KMS-11 (cell line): ENCODE measurements at regions not wholly inside any gene's neighbourhood (a gene's known extent, or its start where the extent isn't known, plus 50 kb on each side); places are given as distances from the start of the nearest gene placed in this dataset.
A peak's percentile ranks its signal among the peaks of the same experiment; 100 is the strongest.

ENCODE experiments used
- H2AFZ ChIP-seq: fragments of 200-600 bp; sonication (generic); 2 replicates; pipeline ENCODE4 v1.6.1; 2016; ENCODE audit warnings: antibody characterized with exemption, mixed run types, low read depth
- H3K27ac ChIP-seq: fragments of 200-600 bp; sonication (generic); 2 replicates; pipeline ENCODE4 v1.6.1; 2016; ENCODE audit warnings: mild to moderate bottlenecking, mixed run types
- H3K27me3 ChIP-seq: fragments of 200-600 bp; sonication (generic); 2 replicates; pipeline ENCODE4 v1.6.1; 2017; ENCODE audit warnings: mild to moderate bottlenecking, low read depth, mixed run types, moderate library complexity; ENCODE audit not compliant: insufficient read depth
- H3K36me3 ChIP-seq: fragments of 200-600 bp; sonication (generic); 2 replicates; pipeline ENCODE4 v1.6.1; 2017; ENCODE audit warnings: mild to moderate bottlenecking, mixed run types; ENCODE audit not compliant: insufficient read depth
- H3K4me1 ChIP-seq: fragments of 200-600 bp; sonication (generic); 2 replicates; pipeline ENCODE4 v1.6.1; 2016; ENCODE audit warnings: mild to moderate bottlenecking, low read depth, mixed run types; ENCODE audit not compliant: poor library complexity, severe bottlenecking
- H3K4me2 ChIP-seq: fragments of 200-600 bp; sonication (generic); 2 replicates; pipeline ENCODE4 v1.7.0; 2016; ENCODE audit warnings: mild to moderate bottlenecking, mixed run types
- H3K4me3 ChIP-seq: fragments of 200-600 bp; sonication (generic); IDR thresholded peaks from 2 replicates; pipeline ENCODE4 v1.6.1; 2017; ENCODE audit warnings: low read depth, low read length, mixed read lengths; ENCODE audit not compliant: insufficient read depth
- H3K79me2 ChIP-seq: fragments of 200-600 bp; sonication (generic); 2 replicates; pipeline ENCODE4 v1.6.1; 2016; ENCODE audit warnings: low read depth, mixed run types; ENCODE audit not compliant: insufficient read depth
- H3K9ac ChIP-seq: fragments of 200-600 bp; sonication (generic); 2 replicates; pipeline ENCODE4 v1.6.1; 2016; ENCODE audit warnings: mild to moderate bottlenecking, mixed run types
- H4K20me1 ChIP-seq: fragments of 200-600 bp; sonication (generic); 2 replicates; pipeline ENCODE4 v1.6.1; 2016; ENCODE audit warnings: mild to moderate bottlenecking, mixed run types; ENCODE audit not compliant: insufficient read depth
- CTCF ChIP-seq: fragments of 200-600 bp; sonication (generic); conservative IDR thresholded peaks from 2 replicates; pipeline ENCODE4 v1.6.1; 2017; ENCODE audit warnings: low read depth, mild to moderate bottlenecking, antibody characterized with exemption, low read length, moderate library complexity, mixed read lengths

- TF ChIP-seq CTCF: no peak
Observed at GRCh38 chr5:81914696-81915095, 57.1 kb upstream of the ATG10 start.

GRCh38 chr5:81912933-81913332, 58.9 kb upstream of the ATG10 start:
- Histone ChIP-seq H3K4me2 (no peak overlapping the region), H3K27ac (no peak overlapping the region), H3K4me1 (peaks cover 20% of the 10 kb centered on the region), H3K36me3 (no peaks in the 10 kb centered on the region), H3K27me3 (no peaks in the 10 kb centered on the region), H4K20me1 (no peaks in the 10 kb centered on the region), H3K9ac (no peak overlapping the region), H3K79me2 (no peaks in the 10 kb centered on the region), H3K4me3 (no peak overlapping the region), H2AFZ (no peak overlapping the region)
- no peak for TF ChIP-seq CTCF

More at GRCh38 chr5:81914696-81915095, 57.1 kb upstream of the ATG10 start:
- no peaks in the 10 kb centered on the region for H4K20me1 ChIP-seq
- no peaks in the 10 kb centered on the region for H3K27me3 ChIP-seq
- H3K4me2 ChIP-seq: no peak overlapping the region
- no peak overlapping the region for H3K27ac ChIP-seq
- H3K4me1 ChIP-seq: peaks cover 3% of the 10 kb centered on the region
- H3K79me2 ChIP-seq: no peaks in the 10 kb centered on the region
- no peak overlapping the region for H3K4me3 ChIP-seq
- H3K9ac ChIP-seq: no peak overlapping the region
- H2AFZ ChIP-seq: no peak overlapping the region
- H3K36me3 ChIP-seq: no peaks in the 10 kb centered on the region

GRCh38 chr5:81909677-81910076, 62.1 kb upstream of the ATG10 start:
- H3K9ac ChIP-seq: no peak overlapping the region
- no peaks in the 10 kb centered on the region for H4K20me1 ChIP-seq
- no peak overlapping the region for H3K4me2 ChIP-seq
- no peak overlapping the region for H2AFZ ChIP-seq
- H3K36me3 ChIP-seq: no peaks in the 10 kb centered on the region
- no peak for TF ChIP-seq CTCF
- H3K4me1 ChIP-seq: peaks cover 20% of the 10 kb centered on the region
- no peaks in the 10 kb centered on the region for H3K79me2 ChIP-seq
- H3K27ac ChIP-seq: no peak overlapping the region
- H3K4me3 ChIP-seq: no peak overlapping the region
- H3K27me3 ChIP-seq: no peaks in the 10 kb centered on the region

- H2AFZ ChIP-seq: no peak overlapping the region
- no peaks in the 10 kb centered on the region for H4K20me1 ChIP-seq
- H3K27me3 ChIP-seq: no peaks in the 10 kb centered on the region
- H3K27ac ChIP-seq: no peak overlapping the region
- no peaks in the 10 kb centered on the region for H3K36me3 ChIP-seq
- H3K4me3 ChIP-seq: no peak overlapping the region
- H3K79me2 ChIP-seq: no peaks in the 10 kb centered on the region
- no peak overlapping the region for H3K9ac ChIP-seq
- TF ChIP-seq CTCF: no peak
- H3K4me1 ChIP-seq: peaks cover 20% of the 10 kb centered on the region
- peak overlapping the region; percentile 5; the same call in 1 of the 2 replicates for H3K4me2 ChIP-seq
Observed at GRCh38 chr5:81908771-81909170, 63.1 kb upstream of the ATG10 start.
